Activated CD4-positive, alpha-beta T cell treated with anti-CD3 and anti-CD28 coated beads, Interleukin-2, amount 10 ng/mL, durations not matched to agents 24 days and 14 days (primary cell): ENCODE measurements at regions not wholly inside any gene's neighbourhood (a gene's known extent, or its start where the extent isn't known, plus 50 kb on each side); places are given as distances from the start of the nearest gene placed in this dataset.

Experiments
- DNase-seq: peaks from one replicate; pipeline ENCODE4 v3.0.0; 2022
- H3K27ac Mint-ChIP-seq: one replicate; pipeline ENCODE4 v1.8.0; 2022; ENCODE audit warnings: mild to moderate bottlenecking, mixed read lengths
- H3K27me3 Mint-ChIP-seq: one replicate; pipeline ENCODE4 v1.8.0; 2022; ENCODE audit warnings: mixed read lengths
- H3K36me3 Mint-ChIP-seq: one replicate; pipeline ENCODE4 v1.8.0; 2022; ENCODE audit warnings: low read depth, mild to moderate bottlenecking, mixed read lengths
- H3K4me1 Mint-ChIP-seq: one replicate; pipeline ENCODE4 v1.8.0; 2021; ENCODE audit warnings: mixed read lengths
- H3K4me3 Mint-ChIP-seq: one replicate; pipeline ENCODE4 v1.8.0; 2022; ENCODE audit warnings: mild to moderate bottlenecking, moderate library complexity, mixed read lengths
- H3K9me3 Mint-ChIP-seq: one replicate; pipeline ENCODE4 v1.8.0; 2021; ENCODE audit warnings: mixed read lengths
- intact Hi-C: fragments of 100-400 bp; cut with micrococcal nuclease; formaldehyde crosslinking; loops from one replicate; pipeline ENCODE4 v1.15.1; 2023

GRCh38 chr4:84441758-84442377, 57.2 kb downstream of the NKX6-1 start:
- H3K4me1 Mint-ChIP-seq: no peaks in the 10 kb centered on the region

DNA sequence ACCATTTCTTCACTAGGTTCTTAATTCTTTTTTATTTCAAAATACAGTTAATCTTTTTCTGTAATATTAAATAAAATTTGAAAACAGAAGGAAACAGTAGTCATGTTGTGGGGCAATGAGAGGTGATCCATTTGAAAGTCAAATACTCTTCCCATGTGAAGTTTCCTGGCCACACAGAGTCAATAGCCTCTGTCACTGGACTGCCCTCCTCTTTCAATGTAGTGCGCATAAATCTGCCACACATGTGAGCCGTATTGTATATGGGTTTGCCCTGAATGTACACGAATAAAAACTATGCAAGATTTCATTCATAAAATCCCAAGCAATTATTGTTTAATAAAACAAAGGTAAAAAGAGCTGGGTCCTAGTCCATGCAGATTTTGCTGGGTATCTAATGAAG, 59.1 kb downstream of the NKX6-1 start:
- no peaks in the 10 kb centered on the region for H3K4me1 Mint-ChIP-seq
- no peaks in the 10 kb centered on the region for H3K9me3 Mint-ChIP-seq
- no peaks in the 10 kb centered on the region for H3K36me3 Mint-ChIP-seq
- intact Hi-C loops: no loop called here
- no peak overlapping the region for H3K4me3 Mint-ChIP-seq
- no peaks in the 10 kb centered on the region for H3K27me3 Mint-ChIP-seq
- no peak overlapping the region for H3K27ac Mint-ChIP-seq
- no peak for DNase-seq

More at GRCh38 chr4:84441758-84442377, 57.2 kb downstream of the NKX6-1 start:
- Mint-ChIP-seq H3K9me3 (no peaks in the 10 kb centered on the region), H3K27ac (no peak overlapping the region), H3K4me3 (no peak overlapping the region), H3K27me3 (no peaks in the 10 kb centered on the region), H3K36me3 (no peaks in the 10 kb centered on the region)
- intact Hi-C loops: no loop called here
- no peak for DNase-seq

GRCh38 chr4:84436812-84437211, 62.3 kb downstream of the NKX6-1 start:
- no peaks in the 10 kb centered on the region for H3K27me3 Mint-ChIP-seq
- intact Hi-C loops: no loop called here
- no peak overlapping the region for H3K4me3 Mint-ChIP-seq
- H3K36me3 Mint-ChIP-seq: no peaks in the 10 kb centered on the region
- no peaks in the 10 kb centered on the region for H3K4me1 Mint-ChIP-seq
- no peak for DNase-seq
- no peak overlapping the region for H3K27ac Mint-ChIP-seq
- no peaks in the 10 kb centered on the region for H3K9me3 Mint-ChIP-seq

- no peak overlapping the region for H3K4me3 Mint-ChIP-seq
- H3K36me3 Mint-ChIP-seq: no peaks in the 10 kb centered on the region
These were observed 64.7 kb downstream of the NKX6-1 start for GRCh38 chr4:84434344-84434743.

GRCh38 chr4:84433633-84434222, 65.4 kb downstream of the NKX6-1 start:
- Mint-ChIP-seq H3K4me1 (no peaks in the 10 kb centered on the region), H3K36me3 (no peaks in the 10 kb centered on the region), H3K27ac (no peak overlapping the region), H3K4me3 (no peak overlapping the region), H3K9me3 (no peaks in the 10 kb centered on the region), H3K27me3 (no peaks in the 10 kb centered on the region)
- intact Hi-C loops: no loop called here
- no peak for DNase-seq

More at GRCh38 chr4:84434344-84434743, 64.7 kb downstream of the NKX6-1 start:
- no peaks in the 10 kb centered on the region for H3K27me3 Mint-ChIP-seq
- H3K27ac Mint-ChIP-seq: no peak overlapping the region
- H3K9me3 Mint-ChIP-seq: no peaks in the 10 kb centered on the region
- no peak for DNase-seq
- H3K4me1 Mint-ChIP-seq: no peaks in the 10 kb centered on the region
- intact Hi-C loops: no loop called here

- DNase-seq: no peak
- Mint-ChIP-seq H3K27ac (no peak overlapping the region), H3K27me3 (no peaks in the 10 kb centered on the region), H3K4me3 (no peak overlapping the region), H3K4me1 (no peaks in the 10 kb centered on the region), H3K36me3 (no peaks in the 10 kb centered on the region), H3K9me3 (no peaks in the 10 kb centered on the region)
- intact Hi-C loops: no loop called here
These were observed 66.4 kb downstream of the NKX6-1 start for GRCh38 chr4:84432713-84433112.

DNA sequence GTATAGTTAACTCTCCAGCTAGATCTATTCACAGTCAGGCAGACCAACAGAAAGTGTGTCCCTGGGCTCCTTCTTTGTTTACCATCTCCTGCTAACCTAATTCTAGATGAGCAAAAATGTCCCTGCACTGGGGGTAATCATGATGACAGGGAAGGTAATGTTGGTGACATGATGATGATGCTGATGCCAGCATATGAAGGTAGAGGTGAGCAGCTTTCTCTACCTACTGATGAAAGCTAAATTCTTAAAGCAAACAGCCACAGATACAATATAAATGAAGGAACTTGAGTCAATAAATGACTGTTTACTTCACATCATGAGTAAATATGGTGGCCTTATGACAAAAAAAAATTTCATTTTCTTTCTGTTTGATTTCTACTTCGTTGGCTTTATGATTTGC, 78.5 kb downstream of the NKX6-1 start:
- H3K36me3 Mint-ChIP-seq: no peaks in the 10 kb centered on the region
- intact Hi-C loops: no loop called here
- H3K4me3 Mint-ChIP-seq: no peak overlapping the region
- peaks cover 3% of the 10 kb centered on the region for H3K9me3 Mint-ChIP-seq
- no peaks in the 10 kb centered on the region for H3K4me1 Mint-ChIP-seq
- no peak overlapping the region for H3K27ac Mint-ChIP-seq
- H3K27me3 Mint-ChIP-seq: no peaks in the 10 kb centered on the region
- no peak for DNase-seq

- Mint-ChIP-seq H3K9me3 (no peaks in the 10 kb centered on the region), H3K4me1 (no peaks in the 10 kb centered on the region), H3K27ac (no peak overlapping the region), H3K27me3 (no peaks in the 10 kb centered on the region), H3K4me3 (no peak overlapping the region), H3K36me3 (no peaks in the 10 kb centered on the region)
- no peak for DNase-seq
- intact Hi-C loops: no loop called here
These were observed 79.9 kb downstream of the NKX6-1 start for GRCh38 chr4:84419201-84419600.

DNA sequence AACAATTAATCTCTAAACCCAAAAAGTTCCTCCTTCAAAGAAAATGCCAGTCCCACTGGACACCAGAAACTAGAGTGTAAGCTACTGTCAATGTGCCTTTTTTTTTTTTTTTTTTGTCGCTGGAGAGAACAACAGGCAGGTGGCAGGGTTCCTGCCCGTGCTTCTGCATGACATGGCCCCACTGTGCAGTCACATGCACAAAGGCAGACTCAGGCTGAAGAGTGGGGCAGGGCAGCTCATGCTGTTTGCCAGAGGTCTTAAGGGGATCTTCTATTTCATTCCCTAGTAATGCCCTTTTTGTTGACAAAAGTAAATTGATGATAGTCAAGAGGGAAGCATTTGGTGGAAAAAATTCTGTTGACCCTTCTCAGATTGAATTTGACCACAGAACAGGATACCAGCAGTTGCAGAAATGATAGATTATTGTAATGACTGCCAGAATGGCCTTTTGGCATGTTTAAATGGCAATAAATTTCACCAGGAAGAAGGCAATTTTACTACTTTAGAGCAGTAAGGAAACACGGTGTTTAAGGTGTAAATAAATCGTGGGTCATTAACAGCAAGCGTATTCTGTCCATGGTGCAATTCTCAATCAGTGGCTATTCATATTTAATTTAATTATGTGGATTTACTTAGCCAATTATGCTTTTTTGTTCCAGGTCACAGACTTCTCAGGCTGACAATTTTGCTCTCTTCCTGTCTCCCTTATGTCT, 80.9 kb downstream of the NKX6-1 start:
- intact Hi-C loops: no loop called here
- H3K4me3 Mint-ChIP-seq: no peak overlapping the region
- DNase-seq: no peak
- H3K4me1 Mint-ChIP-seq: no peaks in the 10 kb centered on the region
- no peaks in the 10 kb centered on the region for H3K27me3 Mint-ChIP-seq
- no peaks in the 10 kb centered on the region for H3K9me3 Mint-ChIP-seq
- H3K27ac Mint-ChIP-seq: no peak overlapping the region
- H3K36me3 Mint-ChIP-seq: no peaks in the 10 kb centered on the region

DNA sequence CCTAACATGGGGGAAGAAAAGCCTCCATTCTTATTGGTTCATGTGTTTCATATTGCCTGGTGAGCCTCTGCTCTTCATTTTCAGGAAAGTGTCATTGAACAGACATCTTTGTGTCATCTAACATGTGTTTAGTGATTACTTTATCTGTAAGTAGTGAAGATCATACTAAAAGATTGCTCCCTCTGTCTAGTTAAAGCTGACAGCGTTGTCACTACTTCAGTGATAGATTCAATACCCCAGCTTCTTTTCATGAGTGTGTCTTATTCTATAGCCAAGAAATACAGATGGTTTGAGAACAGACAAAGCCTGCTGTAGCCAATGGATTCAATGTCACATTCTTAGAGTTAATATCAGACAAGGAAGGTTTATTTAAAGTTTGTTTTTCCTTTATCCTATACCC, 85.1 kb downstream of the NKX6-1 start:
- DNase-seq: no peak
- no peaks in the 10 kb centered on the region for H3K4me1 Mint-ChIP-seq
- no peaks in the 10 kb centered on the region for H3K36me3 Mint-ChIP-seq
- no peaks in the 10 kb centered on the region for H3K9me3 Mint-ChIP-seq
- H3K4me3 Mint-ChIP-seq: no peak overlapping the region
- H3K27ac Mint-ChIP-seq: no peak overlapping the region
- intact Hi-C loops: no loop called here
- peaks cover 1% of the 10 kb centered on the region for H3K27me3 Mint-ChIP-seq

- Mint-ChIP-seq H3K9me3 (no peaks in the 10 kb centered on the region), H3K27ac (no peak overlapping the region), H3K27me3 (peaks cover 1% of the 10 kb centered on the region), H3K4me3 (no peak overlapping the region), H3K36me3 (no peaks in the 10 kb centered on the region), H3K4me1 (no peaks in the 10 kb centered on the region)
- DNase-seq: no peak
- intact Hi-C loops: no loop called here
These were observed 85.6 kb downstream of the NKX6-1 start for GRCh38 chr4:84413480-84413879.

GRCh38 chr4:84412062-84412461, 87.0 kb downstream of the NKX6-1 start:
- H3K36me3 Mint-ChIP-seq: no peaks in the 10 kb centered on the region
- no peak for DNase-seq
- H3K27me3 Mint-ChIP-seq: peaks cover 1% of the 10 kb centered on the region
- no peak overlapping the region for H3K4me3 Mint-ChIP-seq
- no peak overlapping the region for H3K27ac Mint-ChIP-seq
- H3K4me1 Mint-ChIP-seq: no peaks in the 10 kb centered on the region
- intact Hi-C loops: no loop called here
- H3K9me3 Mint-ChIP-seq: no peaks in the 10 kb centered on the region

DNA sequence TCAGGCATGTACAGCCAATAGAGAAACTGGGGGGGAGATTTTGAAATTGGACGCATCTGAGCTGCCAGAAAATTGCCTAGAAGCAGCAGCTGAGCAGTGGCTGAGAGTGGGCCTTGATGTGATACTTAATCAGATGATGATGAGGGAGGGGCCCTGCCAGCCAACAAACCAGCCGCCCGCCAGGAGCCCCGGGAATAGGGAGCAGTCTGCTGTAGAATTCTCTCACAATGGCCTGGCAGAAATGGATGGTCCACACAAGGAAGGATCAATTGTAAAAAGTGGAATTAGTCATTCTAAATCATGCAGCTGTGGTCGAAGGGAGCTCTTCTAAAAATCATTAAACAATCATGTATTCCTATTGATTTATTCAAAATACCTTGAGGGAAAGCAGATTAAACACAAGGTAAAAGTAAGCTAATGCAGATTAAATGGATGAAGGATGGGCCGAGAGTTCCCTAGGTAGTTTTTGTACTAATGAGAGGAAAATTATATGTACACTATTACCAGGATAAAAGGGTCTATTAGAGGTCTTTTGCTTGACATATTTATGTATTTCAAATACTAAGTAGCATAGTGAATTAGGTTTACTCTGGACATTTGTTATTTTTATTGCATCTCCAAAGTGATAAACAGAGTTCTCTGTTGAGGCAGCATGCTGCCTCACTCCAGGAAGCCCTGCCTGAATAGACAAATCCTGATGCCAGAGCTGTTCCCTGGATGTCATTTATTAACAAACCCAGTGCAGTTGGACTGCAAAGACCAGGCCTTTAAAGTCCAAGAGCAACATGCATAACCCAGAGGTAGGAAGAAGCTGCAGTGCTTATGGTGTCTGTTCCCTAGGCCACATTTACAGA, 91.3 kb downstream of the NKX6-1 start:
- Mint-ChIP-seq H3K9me3 (no peaks in the 10 kb centered on the region), H3K36me3 (no peaks in the 10 kb centered on the region), H3K4me1 (no peaks in the 10 kb centered on the region), H3K27me3 (peaks cover 1% of the 10 kb centered on the region), H3K4me3 (no peak overlapping the region), H3K27ac (no peak overlapping the region)
- intact Hi-C loops: no loop called here
- DNase-seq: no peak

DNA sequence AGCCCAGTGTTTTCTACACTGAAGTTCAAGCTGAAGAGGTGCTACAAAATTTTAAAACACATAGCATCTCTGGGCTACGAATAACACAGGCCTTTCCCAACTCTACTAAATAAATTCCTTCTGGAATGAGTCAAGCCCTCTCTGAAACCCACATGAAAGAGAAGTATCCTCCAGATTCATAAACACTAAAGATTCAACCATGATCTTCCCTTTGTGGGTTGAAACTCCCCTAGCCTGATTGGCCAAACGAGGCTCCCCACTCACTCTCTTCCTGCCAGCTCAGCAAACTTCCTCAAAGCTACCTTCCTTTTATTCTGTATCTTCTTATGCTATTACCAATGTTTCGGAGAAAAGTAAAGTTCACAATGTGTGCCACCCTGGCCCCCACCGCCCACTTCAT, 95.4 kb downstream of the NKX6-1 start:
- Mint-ChIP-seq H3K27me3 (no peaks in the 10 kb centered on the region), H3K9me3 (no peaks in the 10 kb centered on the region), H3K4me3 (no peak overlapping the region), H3K27ac (no peak overlapping the region), H3K4me1 (no peaks in the 10 kb centered on the region), H3K36me3 (no peaks in the 10 kb centered on the region)
- DNase-seq: no peak
- intact Hi-C loops: no loop called here
